OCI-LY3 (cell line): ENCODE measurements at regions not wholly inside any gene's neighbourhood (a gene's known extent, or its start where the extent isn't known, plus 50 kb on each side); places are given as distances from the start of the nearest gene placed in this dataset.

Experiments used
- EZH2phosphoT487 ChIP-seq: fragments of 200-600 bp; shearing (Covaris generic); IDR thresholded peaks from 2 replicates; pipeline ENCODE4 v1.6.1; 2018; ENCODE audit warnings: antibody characterized with exemption, mixed run types, low read depth
- TF ChIP-seq, protein P1 (sequence below): fragments of 200-600, 300-600 bp; sonication (generic); IDR thresholded peaks from 2 replicates; pipeline ENCODE4 v1.5.1; 2014; ENCODE audit warnings: antibody characterized with exemption, low read length, low read depth

DNA sequence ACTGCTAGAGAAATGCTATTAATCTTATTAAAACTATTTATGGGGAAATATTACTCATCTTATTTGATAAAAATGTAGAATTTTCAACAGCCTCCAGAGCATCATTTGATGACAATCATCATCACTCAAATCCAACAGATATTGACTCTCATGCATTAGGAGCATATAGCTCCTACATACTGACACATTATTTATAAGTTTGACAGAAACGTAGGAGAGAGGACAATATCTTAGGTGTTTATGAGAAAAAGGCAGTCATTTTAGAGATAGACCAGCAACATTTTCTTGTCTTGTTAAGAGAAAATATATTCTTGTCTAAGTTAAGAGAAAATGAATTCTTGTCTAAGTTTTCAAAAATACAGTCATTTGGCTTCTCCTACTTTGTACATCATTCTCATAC lies 2550.2 kb downstream of the PCDH7 start:
- TF ChIP-seq, protein P1, sequence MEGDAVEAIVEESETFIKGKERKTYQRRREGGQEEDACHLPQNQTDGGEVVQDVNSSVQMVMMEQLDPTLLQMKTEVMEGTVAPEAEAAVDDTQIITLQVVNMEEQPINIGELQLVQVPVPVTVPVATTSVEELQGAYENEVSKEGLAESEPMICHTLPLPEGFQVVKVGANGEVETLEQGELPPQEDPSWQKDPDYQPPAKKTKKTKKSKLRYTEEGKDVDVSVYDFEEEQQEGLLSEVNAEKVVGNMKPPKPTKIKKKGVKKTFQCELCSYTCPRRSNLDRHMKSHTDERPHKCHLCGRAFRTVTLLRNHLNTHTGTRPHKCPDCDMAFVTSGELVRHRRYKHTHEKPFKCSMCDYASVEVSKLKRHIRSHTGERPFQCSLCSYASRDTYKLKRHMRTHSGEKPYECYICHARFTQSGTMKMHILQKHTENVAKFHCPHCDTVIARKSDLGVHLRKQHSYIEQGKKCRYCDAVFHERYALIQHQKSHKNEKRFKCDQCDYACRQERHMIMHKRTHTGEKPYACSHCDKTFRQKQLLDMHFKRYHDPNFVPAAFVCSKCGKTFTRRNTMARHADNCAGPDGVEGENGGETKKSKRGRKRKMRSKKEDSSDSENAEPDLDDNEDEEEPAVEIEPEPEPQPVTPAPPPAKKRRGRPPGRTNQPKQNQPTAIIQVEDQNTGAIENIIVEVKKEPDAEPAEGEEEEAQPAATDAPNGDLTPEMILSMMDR = no peak
- TF ChIP-seq EZH2phosphoT487 = no peak
